ENCODE measurements at regions not wholly inside any gene's neighbourhood (a gene's known extent, or its start where the extent isn't known, plus 50 kb on each side); places are given as distances from the start of the nearest gene placed in this dataset.

DNA sequence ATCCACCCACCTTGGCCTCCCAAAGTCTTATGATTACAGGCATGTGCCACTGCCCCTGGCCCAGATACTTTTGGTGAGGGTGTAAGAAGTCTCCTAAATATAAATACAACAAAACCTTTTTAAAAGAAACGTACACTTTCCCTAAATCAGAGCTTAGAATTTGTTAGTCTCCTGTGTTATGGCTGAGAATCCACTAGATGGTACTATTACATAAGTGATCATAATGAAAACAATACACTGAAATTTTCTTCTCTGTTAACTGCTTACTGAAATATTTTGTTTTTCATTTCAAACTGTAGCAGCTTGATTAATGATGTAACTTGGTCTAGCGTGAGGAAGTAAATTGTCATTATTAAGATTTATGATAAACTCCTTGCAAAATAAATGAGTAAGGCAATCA lies 74.8 kb upstream of the FAM98A start:
- no peaks in the 10 kb centered on the region for H3K36me3 ChIP-seq (ENCODE audit: control insufficient read depth in 5 of 5, insufficient read depth in 5 of 5, low read length in 5 of 5)
- no peaks in the 10 kb centered on the region for H3K9me3 ChIP-seq (ENCODE audit: control insufficient read depth in 5 of 5, low read length in 5 of 5)
- no peaks in the 10 kb centered on the region for H3K27me3 ChIP-seq (ENCODE audit: control insufficient read depth in 5 of 5, insufficient read depth in 4 of 5, low read length in 5 of 5)
- H3K9ac ChIP-seq (ENCODE audit: low read length in 5 of 5) = no peak overlapping the region
- no peak overlapping the region for H3K4me3 ChIP-seq (ENCODE audit: low read depth in 1 of 5, low read length in 5 of 5)
- no peaks in the 10 kb centered on the region for H3K4me1 ChIP-seq (ENCODE audit: control insufficient read depth in 5 of 5, insufficient read depth in 5 of 5, low read length in 5 of 5)
- no peak overlapping the region for H3K27ac ChIP-seq (ENCODE audit: low read depth, low read length)

DNA sequence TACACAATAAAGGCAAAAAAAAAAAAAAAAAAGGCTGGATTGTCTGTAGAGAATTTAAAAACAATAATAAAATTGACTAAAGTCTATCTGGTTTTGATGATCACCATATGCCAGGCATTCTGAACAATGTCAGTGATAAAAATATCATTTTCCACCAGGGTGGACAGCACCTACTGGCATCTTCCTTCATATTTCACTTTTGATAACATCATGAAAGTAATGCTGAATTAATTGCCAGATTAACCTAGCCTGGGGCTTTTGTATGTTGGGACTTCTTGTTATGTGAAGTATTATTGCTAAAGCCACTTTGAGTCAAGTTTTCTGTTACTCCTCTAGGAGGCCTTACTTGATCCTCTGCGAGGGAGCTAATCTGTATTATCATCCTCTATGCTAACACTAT lies 73.8 kb upstream of the FAM98A start:
- no peaks in the 10 kb centered on the region for H3K9me3 ChIP-seq (ENCODE audit: control insufficient read depth in 5 of 5, low read length in 5 of 5)
- no peak overlapping the region for H3K4me3 ChIP-seq (ENCODE audit: low read depth in 1 of 5, low read length in 5 of 5)
- H3K27me3 ChIP-seq (ENCODE audit: control insufficient read depth in 5 of 5, insufficient read depth in 4 of 5, low read length in 5 of 5) = no peaks in the 10 kb centered on the region
- H3K9ac ChIP-seq (ENCODE audit: low read length in 5 of 5) = no peak overlapping the region
- no peak overlapping the region for H3K27ac ChIP-seq (ENCODE audit: low read depth, low read length)
- H3K4me1 ChIP-seq (ENCODE audit: control insufficient read depth in 5 of 5, insufficient read depth in 5 of 5, low read length in 5 of 5) = no peaks in the 10 kb centered on the region
- no peaks in the 10 kb centered on the region for H3K36me3 ChIP-seq (ENCODE audit: control insufficient read depth in 5 of 5, insufficient read depth in 5 of 5, low read length in 5 of 5)

DNA sequence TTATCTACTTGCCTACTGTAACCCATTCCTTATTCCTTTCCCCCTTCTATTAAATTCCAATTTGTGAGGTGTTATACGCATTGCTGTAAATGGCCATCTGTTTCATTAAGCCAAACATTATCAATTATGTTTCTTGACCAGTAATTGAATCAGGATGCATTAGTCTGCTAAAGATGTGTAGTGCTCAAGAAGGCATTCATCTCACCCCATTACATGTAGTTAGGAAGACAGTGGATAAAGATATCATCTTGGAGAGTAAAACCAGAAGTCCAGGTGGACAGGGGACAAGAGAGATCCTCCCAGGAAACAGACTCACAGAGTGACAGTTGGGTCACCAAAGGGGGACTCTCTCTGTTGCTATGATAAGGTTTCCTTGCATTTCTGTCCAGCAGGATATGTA lies 73.3 kb upstream of the FAM98A start:
- Histone ChIP-seq H3K4me1 (ENCODE audit: control insufficient read depth in 5 of 5, insufficient read depth in 5 of 5, low read length in 5 of 5) (no peaks in the 10 kb centered on the region), H3K4me3 (ENCODE audit: low read depth in 1 of 5, low read length in 5 of 5) (no peak overlapping the region), H3K27me3 (ENCODE audit: control insufficient read depth in 5 of 5, insufficient read depth in 4 of 5, low read length in 5 of 5) (no peaks in the 10 kb centered on the region)

DNA sequence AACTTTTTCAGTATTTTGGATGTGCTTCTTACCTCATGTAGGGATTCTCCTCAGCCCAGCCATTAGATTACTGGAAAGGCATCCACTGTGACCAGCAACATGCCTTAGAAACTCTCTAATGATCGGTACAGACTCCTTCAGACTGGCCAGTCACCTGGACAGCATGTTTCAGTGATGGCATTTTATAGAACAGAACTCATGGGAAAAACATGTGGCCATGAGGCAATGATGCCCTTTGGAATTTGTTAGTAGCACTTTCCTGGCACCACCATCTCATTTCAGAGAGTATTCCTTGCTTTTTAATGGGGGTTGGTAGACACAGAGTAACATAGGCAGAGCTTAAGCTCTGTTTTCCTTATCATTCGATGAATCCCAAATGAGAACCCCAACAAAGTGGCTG lies 72.1 kb upstream of the FAM98A start:
- H3K27me3 ChIP-seq (ENCODE audit: control insufficient read depth in 5 of 5, insufficient read depth in 4 of 5, low read length in 5 of 5) = no peaks in the 10 kb centered on the region
- no peak overlapping the region for H3K27ac ChIP-seq (ENCODE audit: low read depth, low read length)
- no peaks in the 10 kb centered on the region for H3K9me3 ChIP-seq (ENCODE audit: control insufficient read depth in 5 of 5, low read length in 5 of 5)
- no peak overlapping the region for H3K9ac ChIP-seq (ENCODE audit: low read length in 5 of 5)
- H3K4me1 ChIP-seq (ENCODE audit: control insufficient read depth in 5 of 5, insufficient read depth in 5 of 5, low read length in 5 of 5) = no peaks in the 10 kb centered on the region
- no peaks in the 10 kb centered on the region for H3K36me3 ChIP-seq (ENCODE audit: control insufficient read depth in 5 of 5, insufficient read depth in 5 of 5, low read length in 5 of 5)
- no peak overlapping the region for H3K4me3 ChIP-seq (ENCODE audit: low read depth in 1 of 5, low read length in 5 of 5)

More for the DNA sequence above, 73.3 kb upstream of the FAM98A start:
- Histone ChIP-seq H3K9me3 (ENCODE audit: control insufficient read depth in 5 of 5, low read length in 5 of 5) (no peaks in the 10 kb centered on the region), H3K9ac (ENCODE audit: low read length in 5 of 5) (no peak overlapping the region), H3K36me3 (ENCODE audit: control insufficient read depth in 5 of 5, insufficient read depth in 5 of 5, low read length in 5 of 5) (no peaks in the 10 kb centered on the region), H3K27ac (ENCODE audit: low read depth, low read length) (no peak overlapping the region)

DNA sequence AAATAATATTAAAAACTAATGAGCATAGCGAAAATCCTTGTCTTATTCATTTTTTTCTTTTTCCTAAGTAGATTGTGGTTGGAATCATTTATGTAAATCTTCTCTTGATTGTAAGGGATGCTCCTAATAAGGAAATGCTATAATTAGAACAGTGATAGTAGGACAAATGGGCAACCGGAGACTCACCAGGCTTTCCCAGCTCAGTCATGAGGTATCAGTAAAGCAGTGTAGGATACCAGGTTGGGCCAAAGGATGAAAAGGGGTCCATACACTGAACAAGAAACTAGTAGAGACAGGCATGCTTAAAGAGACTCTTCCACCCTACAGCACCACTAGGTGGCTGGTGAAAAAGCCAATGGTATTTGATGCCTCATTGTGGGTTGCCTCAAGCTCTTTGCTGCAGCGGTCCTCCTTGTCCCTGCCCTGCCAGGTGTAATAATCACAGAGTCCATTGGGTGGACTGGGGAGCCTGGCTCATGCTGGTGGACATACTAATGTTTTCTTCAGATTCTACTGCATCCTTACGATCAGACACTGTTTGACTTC lies 71.4 kb upstream of the FAM98A start:
- H3K4me3 ChIP-seq (ENCODE audit: low read depth in 1 of 5, low read length in 5 of 5) = no peak overlapping the region
- H3K27me3 ChIP-seq (ENCODE audit: control insufficient read depth in 5 of 5, insufficient read depth in 4 of 5, low read length in 5 of 5) = no peaks in the 10 kb centered on the region
- H3K9ac ChIP-seq (ENCODE audit: low read length in 5 of 5) = no peak overlapping the region
- no peaks in the 10 kb centered on the region for H3K36me3 ChIP-seq (ENCODE audit: control insufficient read depth in 5 of 5, insufficient read depth in 5 of 5, low read length in 5 of 5)
- peaks cover 0 to under 1% (median 0%) of the 10 kb centered on the region in 5 donors for H3K9me3 ChIP-seq (ENCODE audit: control insufficient read depth in 5 of 5, low read length in 5 of 5)
- H3K4me1 ChIP-seq (ENCODE audit: control insufficient read depth in 5 of 5, insufficient read depth in 5 of 5, low read length in 5 of 5) = no peaks in the 10 kb centered on the region
- no peak overlapping the region for H3K27ac ChIP-seq (ENCODE audit: low read depth, low read length)

DNA sequence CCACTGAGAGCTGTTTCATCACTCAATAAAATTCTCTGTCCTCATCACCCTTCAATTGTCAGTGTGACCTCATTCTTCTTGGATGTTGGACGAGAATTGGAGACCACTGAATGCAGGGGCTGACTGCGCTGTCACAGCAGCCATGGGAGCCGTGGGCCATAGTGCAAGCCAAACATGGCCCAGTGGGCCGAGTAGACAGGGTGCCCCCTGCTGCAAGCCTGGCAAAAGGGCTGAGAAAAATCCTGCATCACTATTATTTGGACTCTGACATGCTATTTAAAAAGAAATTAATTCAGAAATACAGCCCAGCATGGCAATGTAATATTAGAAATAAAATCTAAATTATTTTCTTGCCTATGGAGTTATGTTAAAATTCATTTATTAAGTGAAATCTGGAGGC lies 67.8 kb upstream of the FAM98A start:
- Histone ChIP-seq H3K9me3 (ENCODE audit: control insufficient read depth in 5 of 5, low read length in 5 of 5) (peaks cover 0 to 7% (median 4%) of the 10 kb centered on the region in 5 donors), H3K4me3 (ENCODE audit: low read depth in 1 of 5, low read length in 5 of 5) (no peak overlapping the region), H3K9ac (ENCODE audit: low read length in 5 of 5) (no peak overlapping the region), H3K4me1 (ENCODE audit: control insufficient read depth in 5 of 5, insufficient read depth in 5 of 5, low read length in 5 of 5) (no peaks in the 10 kb centered on the region), H3K27me3 (ENCODE audit: control insufficient read depth in 5 of 5, insufficient read depth in 4 of 5, low read length in 5 of 5) (no peaks in the 10 kb centered on the region), H3K36me3 (ENCODE audit: control insufficient read depth in 5 of 5, insufficient read depth in 5 of 5, low read length in 5 of 5) (no peaks in the 10 kb centered on the region), H3K27ac (ENCODE audit: low read depth, low read length) (no peak overlapping the region)

DNA sequence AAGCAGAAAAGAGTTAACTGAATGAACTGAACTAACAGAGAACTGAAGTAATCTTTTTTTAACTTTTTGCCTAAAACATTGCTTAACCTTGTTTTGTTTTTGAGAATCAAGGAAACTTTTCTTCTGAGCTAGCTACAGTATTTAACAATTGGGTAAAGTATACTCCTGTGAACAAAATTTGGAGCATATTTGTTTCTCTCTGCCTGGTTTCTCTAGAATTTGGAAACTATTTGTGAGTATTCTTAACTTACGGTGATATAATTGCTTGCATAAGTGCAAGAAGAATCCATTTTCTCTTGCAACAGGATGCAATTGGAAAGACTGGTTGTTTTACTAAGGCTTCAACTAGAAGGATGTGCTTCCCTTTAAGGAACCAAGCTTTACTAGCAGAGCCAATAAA lies 65.9 kb upstream of the FAM98A start:
- Histone ChIP-seq H3K4me1 (ENCODE audit: control insufficient read depth in 5 of 5, insufficient read depth in 5 of 5, low read length in 5 of 5) (no peaks in the 10 kb centered on the region), H3K4me3 (ENCODE audit: low read depth in 1 of 5, low read length in 5 of 5) (no peak overlapping the region), H3K9ac (ENCODE audit: low read length in 5 of 5) (no peak overlapping the region), H3K27ac (ENCODE audit: low read depth, low read length) (no peak overlapping the region), H3K27me3 (ENCODE audit: control insufficient read depth in 5 of 5, insufficient read depth in 4 of 5, low read length in 5 of 5) (no peaks in the 10 kb centered on the region), H3K9me3 (ENCODE audit: control insufficient read depth in 5 of 5, low read length in 5 of 5) (peaks cover 0 to 7% (median 4%) of the 10 kb centered on the region in 5 donors), H3K36me3 (ENCODE audit: control insufficient read depth in 5 of 5, insufficient read depth in 5 of 5, low read length in 5 of 5) (no peaks in the 10 kb centered on the region)

DNA sequence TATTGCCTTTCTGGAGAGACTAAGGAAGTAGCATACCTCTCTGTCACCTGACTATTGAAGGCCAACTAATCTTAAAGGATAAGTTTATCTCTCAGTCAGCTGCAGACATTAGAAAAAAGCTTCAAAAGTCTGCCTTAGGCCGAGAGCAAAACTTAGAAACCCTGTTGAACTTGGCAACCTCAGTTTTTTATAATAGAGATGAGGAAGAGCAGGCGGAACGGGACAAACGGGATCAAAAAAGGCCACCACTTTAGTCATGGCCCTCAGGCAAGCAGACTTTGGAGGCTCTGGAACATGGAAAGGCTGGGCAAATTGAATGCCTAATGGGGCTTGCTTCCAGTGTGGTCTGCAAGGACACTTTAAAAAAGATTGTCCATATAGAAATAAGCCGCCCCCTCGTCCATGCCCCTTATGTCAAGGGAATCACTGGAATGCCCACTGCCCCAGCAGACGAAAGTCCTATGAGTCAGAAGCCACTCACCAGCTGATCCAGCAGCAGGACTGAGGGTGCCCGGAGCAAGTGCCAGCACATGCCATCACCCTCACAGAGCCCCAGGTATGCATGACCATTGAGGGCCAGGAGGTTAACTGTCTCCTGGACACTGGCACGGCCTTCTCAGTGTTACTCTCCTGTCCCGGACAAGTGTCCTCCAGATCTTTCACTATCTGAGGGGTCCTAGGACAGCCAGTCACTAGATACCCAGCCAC lies 61.5 kb upstream of the FAM98A start:
- H3K4me3 ChIP-seq (ENCODE audit: low read depth in 1 of 5, low read length in 5 of 5) = no peak overlapping the region
- peaks cover 0 to 7% (median 4%) of the 10 kb centered on the region in 5 donors for H3K9me3 ChIP-seq (ENCODE audit: control insufficient read depth in 5 of 5, low read length in 5 of 5)
- H3K27ac ChIP-seq (ENCODE audit: low read depth, low read length) = no peak overlapping the region
- H3K36me3 ChIP-seq (ENCODE audit: control insufficient read depth in 5 of 5, insufficient read depth in 5 of 5, low read length in 5 of 5) = no peaks in the 10 kb centered on the region
- H3K27me3 ChIP-seq (ENCODE audit: control insufficient read depth in 5 of 5, insufficient read depth in 4 of 5, low read length in 5 of 5) = no peaks in the 10 kb centered on the region
- H3K4me1 ChIP-seq (ENCODE audit: control insufficient read depth in 5 of 5, insufficient read depth in 5 of 5, low read length in 5 of 5) = no peaks in the 10 kb centered on the region
- no peak overlapping the region for H3K9ac ChIP-seq (ENCODE audit: low read length in 5 of 5)

DNA sequence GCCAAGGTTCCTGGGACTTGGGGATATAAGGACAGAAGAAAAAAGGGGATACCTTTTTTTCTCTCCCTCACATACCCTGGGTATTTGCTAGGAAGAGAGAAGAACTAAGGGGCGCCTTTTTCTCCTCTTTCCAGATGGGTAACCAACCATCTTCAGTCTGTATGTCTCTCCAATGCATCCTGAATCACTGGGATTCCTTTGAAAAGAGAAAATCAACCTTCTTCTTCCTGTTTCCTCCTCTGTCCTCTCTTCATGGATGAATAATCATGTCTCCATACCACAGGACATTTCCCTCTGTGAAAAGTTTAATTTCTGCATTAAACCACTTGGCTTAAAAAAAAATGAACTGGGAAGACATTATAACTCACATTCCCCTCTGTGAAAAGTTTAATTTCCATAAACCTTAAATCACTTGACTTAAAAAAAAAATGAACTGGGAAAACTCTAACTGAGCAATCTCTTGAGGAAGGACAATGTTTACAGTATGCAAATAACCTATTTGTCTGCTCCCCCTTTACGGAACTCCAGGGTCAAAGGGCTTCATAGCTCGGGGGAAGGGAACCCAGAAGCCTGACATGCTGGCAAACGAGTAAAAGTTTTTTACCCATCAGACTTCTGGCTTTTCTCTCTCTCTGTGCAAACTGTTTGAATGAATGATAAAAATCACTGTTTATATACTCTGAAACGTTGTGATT lies 56.7 kb upstream of the FAM98A start:
- H3K4me1 ChIP-seq (ENCODE audit: control insufficient read depth in 5 of 5, insufficient read depth in 5 of 5, low read length in 5 of 5) = no peaks in the 10 kb centered on the region

DNA sequence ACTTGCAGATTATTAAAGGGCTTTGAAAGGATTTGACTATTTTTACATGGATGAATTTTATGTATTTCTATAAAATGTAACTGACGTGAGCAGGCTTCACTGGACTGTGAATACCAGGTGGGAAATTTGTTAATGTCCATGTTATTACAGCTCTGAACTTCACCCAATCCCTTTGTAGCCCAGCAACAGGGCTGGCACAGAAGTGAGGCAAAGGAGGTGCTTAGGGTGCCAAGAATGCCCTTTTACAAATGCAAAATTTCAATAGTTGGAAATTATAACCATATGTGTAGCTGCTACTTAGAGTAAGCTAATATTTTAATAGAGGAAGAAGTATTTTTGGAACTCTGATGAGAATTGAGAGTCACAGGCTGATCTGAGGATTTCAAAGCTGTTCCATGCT lies 53.7 kb upstream of the FAM98A start:
- Histone ChIP-seq H3K4me1 (ENCODE audit: control insufficient read depth in 5 of 5, insufficient read depth in 5 of 5, low read length in 5 of 5) (no peaks in the 10 kb centered on the region), H3K4me3 (ENCODE audit: low read depth in 1 of 5, low read length in 5 of 5) (no peak overlapping the region), H3K27ac (ENCODE audit: low read depth, low read length) (no peak overlapping the region), H3K36me3 (ENCODE audit: control insufficient read depth in 5 of 5, insufficient read depth in 5 of 5, low read length in 5 of 5) (no peaks in the 10 kb centered on the region), H3K9ac (ENCODE audit: low read length in 5 of 5) (no peak overlapping the region), H3K27me3 (ENCODE audit: control insufficient read depth in 5 of 5, insufficient read depth in 4 of 5, low read length in 5 of 5) (no peaks in the 10 kb centered on the region), H3K9me3 (ENCODE audit: control insufficient read depth in 5 of 5, low read length in 5 of 5) (peaks cover 0 to 2% (median 0%) of the 10 kb centered on the region in 5 donors)

More for the DNA sequence above, 56.7 kb upstream of the FAM98A start:
- peaks cover 0 to 2% (median 0%) of the 10 kb centered on the region in 5 donors for H3K9me3 ChIP-seq (ENCODE audit: control insufficient read depth in 5 of 5, low read length in 5 of 5)
- no peak overlapping the region for H3K4me3 ChIP-seq (ENCODE audit: low read depth in 1 of 5, low read length in 5 of 5)
- no peaks in the 10 kb centered on the region for H3K27me3 ChIP-seq (ENCODE audit: control insufficient read depth in 5 of 5, insufficient read depth in 4 of 5, low read length in 5 of 5)
- no peak overlapping the region for H3K9ac ChIP-seq (ENCODE audit: low read length in 5 of 5)
- no peaks in the 10 kb centered on the region for H3K36me3 ChIP-seq (ENCODE audit: control insufficient read depth in 5 of 5, insufficient read depth in 5 of 5, low read length in 5 of 5)
- no peak overlapping the region for H3K27ac ChIP-seq (ENCODE audit: low read depth, low read length)

Measured in subcutaneous abdominal adipose tissue (tissue), 5 donors.